ENCODE measurements at regions not wholly inside any gene's neighbourhood (a gene's known extent, or its start where the extent isn't known, plus 50 kb on each side); places are given as distances from the start of the nearest gene placed in this dataset.

DNA sequence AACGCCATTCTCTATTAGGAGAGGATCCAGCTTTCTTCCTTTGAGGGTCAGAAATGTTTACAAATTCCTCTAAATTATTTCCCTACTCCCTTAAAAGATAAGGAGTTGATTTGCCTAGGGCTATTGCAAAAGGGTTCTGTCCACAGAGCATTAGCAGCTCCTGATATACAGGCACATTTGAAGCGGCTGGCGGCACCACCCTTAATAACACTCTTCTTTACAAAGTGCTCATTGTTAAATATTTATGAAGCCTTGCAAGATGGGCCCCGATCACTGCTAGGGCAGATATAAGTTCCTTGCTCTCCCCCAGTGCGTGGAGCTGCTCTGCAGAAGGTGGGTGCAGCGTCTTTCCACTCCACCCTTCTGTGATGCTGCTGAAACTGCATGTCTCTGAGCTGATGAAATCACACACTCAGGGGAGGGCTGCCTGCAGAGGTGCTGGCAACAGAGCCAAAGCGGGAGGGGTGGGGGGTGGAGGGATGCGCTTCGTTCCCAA lies 116.7 kb upstream of the NTM start:
- peaks cover 0 to 33% (median 0%) of the 10 kb centered on the region in 7 donors for H3K27me3 ChIP-seq
- WGBS, 2 donors: 15 to 28% methylated on average over 9 of the region's 9 CpGs
- ATAC-seq (no peak), DNase-seq (no peak)
- no peak overlapping the region for H3K27ac ChIP-seq
- H3K4me3 ChIP-seq: no peak overlapping the region
- TF ChIP-seq, protein P1, sequence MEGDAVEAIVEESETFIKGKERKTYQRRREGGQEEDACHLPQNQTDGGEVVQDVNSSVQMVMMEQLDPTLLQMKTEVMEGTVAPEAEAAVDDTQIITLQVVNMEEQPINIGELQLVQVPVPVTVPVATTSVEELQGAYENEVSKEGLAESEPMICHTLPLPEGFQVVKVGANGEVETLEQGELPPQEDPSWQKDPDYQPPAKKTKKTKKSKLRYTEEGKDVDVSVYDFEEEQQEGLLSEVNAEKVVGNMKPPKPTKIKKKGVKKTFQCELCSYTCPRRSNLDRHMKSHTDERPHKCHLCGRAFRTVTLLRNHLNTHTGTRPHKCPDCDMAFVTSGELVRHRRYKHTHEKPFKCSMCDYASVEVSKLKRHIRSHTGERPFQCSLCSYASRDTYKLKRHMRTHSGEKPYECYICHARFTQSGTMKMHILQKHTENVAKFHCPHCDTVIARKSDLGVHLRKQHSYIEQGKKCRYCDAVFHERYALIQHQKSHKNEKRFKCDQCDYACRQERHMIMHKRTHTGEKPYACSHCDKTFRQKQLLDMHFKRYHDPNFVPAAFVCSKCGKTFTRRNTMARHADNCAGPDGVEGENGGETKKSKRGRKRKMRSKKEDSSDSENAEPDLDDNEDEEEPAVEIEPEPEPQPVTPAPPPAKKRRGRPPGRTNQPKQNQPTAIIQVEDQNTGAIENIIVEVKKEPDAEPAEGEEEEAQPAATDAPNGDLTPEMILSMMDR (IDR thresholded peaks at IDR 0.05): no peak
- no peaks in the 10 kb centered on the region for H3K9me3 ChIP-seq
- no peaks in the 10 kb centered on the region for H3K36me3 ChIP-seq
- intact Hi-C loops (cut with DNase I): no loop called here
- peaks cover 0 to 7% (median 0%) of the 10 kb centered on the region in 9 donors for H3K4me1 ChIP-seq

DNA sequence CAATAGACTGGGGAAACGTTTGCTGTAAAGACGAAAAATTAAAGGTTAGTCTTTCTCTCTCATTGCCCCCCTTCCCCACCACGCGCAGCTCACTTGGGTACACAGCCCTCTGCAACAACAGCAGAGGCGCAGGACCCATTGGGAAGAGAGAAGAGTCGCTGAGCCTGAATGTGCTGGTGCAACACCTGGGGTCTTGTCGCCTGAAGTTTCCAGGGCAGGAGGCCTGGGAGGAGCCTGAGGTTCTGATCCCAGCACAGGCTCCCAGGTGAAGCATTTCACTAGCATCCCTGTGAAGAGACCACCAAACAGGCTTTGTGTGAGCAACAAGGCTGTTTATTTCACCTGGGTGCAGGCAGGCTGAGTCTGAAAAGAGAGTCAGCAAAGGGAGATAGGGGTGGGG lies 116.2 kb upstream of the NTM start:
- Histone ChIP-seq H3K4me1 (peaks cover 0 to 7% (median 0%) of the 10 kb centered on the region in 9 donors), H3K9me3 (no peaks in the 10 kb centered on the region), H3K4me3 (no peak overlapping the region), H3K36me3 (no peaks in the 10 kb centered on the region), H3K27me3 (peaks cover 0 to 32% (median 0%) of the 10 kb centered on the region in 7 donors), H3K27ac (no peak overlapping the region)
- TF ChIP-seq, protein P1 (IDR thresholded peaks at IDR 0.05): no peak
- ATAC-seq (no peak), DNase-seq (no peak)
- 43% methylated on average over 7 of the region's 7 CpGs for WGBS, 2 donors
- intact Hi-C loops (cut with DNase I): no loop called here

DNA sequence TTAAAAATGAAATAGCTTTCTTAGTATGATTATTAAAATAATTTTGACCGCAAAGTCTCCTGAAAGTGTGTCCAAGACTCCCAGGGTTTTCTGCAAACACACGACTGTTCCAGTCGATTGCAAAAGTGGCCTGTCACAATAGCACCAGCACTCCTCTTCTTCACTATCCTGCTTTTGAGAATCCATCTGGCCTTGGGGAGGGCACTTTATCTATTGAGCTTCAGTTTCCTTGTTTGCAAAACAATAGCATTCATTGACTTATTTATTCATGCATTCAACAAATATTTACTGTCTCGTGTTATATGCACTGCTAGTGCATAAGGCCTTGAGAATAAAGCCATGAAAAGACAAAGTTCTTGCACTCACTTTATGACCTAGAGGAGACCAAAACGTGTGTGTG lies 96.2 kb upstream of the NTM start:
- Histone ChIP-seq H3K9me3 (peaks cover 0 to 34% (median 0%) of the 10 kb centered on the region in 11 donors), H3K27ac (no peak overlapping the region), H3K36me3 (no peaks in the 10 kb centered on the region), H3K4me1 (no peaks in the 10 kb centered on the region), H3K27me3 (peaks cover 0 to 26% (median 4%) of the 10 kb centered on the region in 7 donors), H3K4me3 (no peak overlapping the region)
- TF ChIP-seq, protein P1 (IDR thresholded peaks at IDR 0.05): no peak
- 74% methylated on average over 5 of the region's 5 CpGs for WGBS, 2 donors
- intact Hi-C loops (cut with DNase I): no loop called here
- no peak for ATAC-seq
- DNase-seq: no peak

DNA sequence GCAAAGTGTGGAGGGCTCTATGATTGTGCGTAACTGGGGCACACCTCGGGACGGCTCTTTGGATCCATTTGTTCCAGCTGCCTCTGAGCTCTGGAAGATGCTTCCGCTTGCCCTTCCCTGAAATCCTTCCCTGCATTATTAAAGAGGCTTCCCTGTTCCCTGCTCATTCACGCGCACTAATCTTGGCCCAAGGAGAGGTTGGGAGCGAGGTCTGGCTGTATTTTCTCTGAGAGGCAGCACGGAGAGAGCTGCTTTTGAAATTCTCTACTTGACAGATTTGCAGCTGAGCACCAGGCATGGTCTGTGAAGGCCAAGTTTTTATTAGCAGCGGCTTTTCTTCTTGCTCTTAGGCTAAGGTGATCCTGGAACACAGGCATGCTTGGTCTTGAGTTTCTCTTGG lies 94.8 kb upstream of the NTM start:
- Histone ChIP-seq H3K36me3 (no peaks in the 10 kb centered on the region), H3K4me1 (no peaks in the 10 kb centered on the region), H3K27ac (no peak overlapping the region), H3K27me3 (peaks cover 0 to 26% (median 4%) of the 10 kb centered on the region in 7 donors), H3K9me3 (peaks cover 0 to 26% (median 0%) of the 10 kb centered on the region in 11 donors), H3K4me3 (no peak overlapping the region)
- DNase-seq: no peak
- 69 to 75% methylated on average over 9 of the region's 9 CpGs for WGBS, 2 donors
- no peak for ATAC-seq
- TF ChIP-seq, protein P1 (IDR thresholded peaks at IDR 0.05): no peak
- intact Hi-C loops (cut with DNase I): no loop called here

Measured in heart right ventricle (tissue), 16 donors.